ENCODE measurements at regions not wholly inside any gene's neighbourhood (a gene's known extent, or its start where the extent isn't known, plus 50 kb on each side); places are given as distances from the start of the nearest gene placed in this dataset.

- TF ChIP-seq HDAC3 (IDR thresholded peaks at IDR 0.05; ENCODE audit: borderline replicate concordance, partially characterized antibody) (no peak), GABPA (tag; conservative IDR thresholded peaks at IDR 0.05; ENCODE audit: low read depth) (no peak), TEAD4 (IDR thresholded peaks at IDR 0.05; ENCODE audit: low read length) (no peak), TEAD4 (CRISPR knock-in tag; IDR thresholded peaks at IDR 0.05; ENCODE audit: borderline replicate concordance) (no peak), CTCF (IDR thresholded peaks at IDR 0.05 in 2 of 3, conservative IDR thresholded peaks at IDR 0.05 in 1 of 3; ENCODE audit: insufficient read depth in 2 of 3, low read depth in 1 of 3, low read length in 3 of 3) (no peak), ZBTB2 (IDR thresholded peaks at IDR 0.05) (no peak), FOXA1 (IDR thresholded peaks at IDR 0.05; ENCODE audit: borderline replicate concordance) (no peak), POLR2AphosphoS5 (IDR thresholded peaks at IDR 0.05; ENCODE audit: control insufficient read depth, insufficient read depth, low read depth, low read length) (no peak), MLLT1 (IDR thresholded peaks at IDR 0.05) (no peak), USF1 (CRISPR knock-in tag; IDR thresholded peaks at IDR 0.05) (no peak), ZSCAN29 (IDR thresholded peaks at IDR 0.05) (no peak), EHMT2 (IDR thresholded peaks at IDR 0.05) (no peak), NRF1 (conservative IDR thresholded peaks at IDR 0.05 in 1 of 2, IDR thresholded peaks at IDR 0.05 in 1 of 2) (no peak)
- TF ChIP-seq, protein P1, sequence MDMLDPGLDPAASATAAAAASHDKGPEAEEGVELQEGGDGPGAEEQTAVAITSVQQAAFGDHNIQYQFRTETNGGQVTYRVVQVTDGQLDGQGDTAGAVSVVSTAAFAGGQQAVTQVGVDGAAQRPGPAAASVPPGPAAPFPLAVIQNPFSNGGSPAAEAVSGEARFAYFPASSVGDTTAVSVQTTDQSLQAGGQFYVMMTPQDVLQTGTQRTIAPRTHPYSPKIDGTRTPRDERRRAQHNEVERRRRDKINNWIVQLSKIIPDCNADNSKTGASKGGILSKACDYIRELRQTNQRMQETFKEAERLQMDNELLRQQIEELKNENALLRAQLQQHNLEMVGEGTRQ (CRISPR knock-in tag; IDR thresholded peaks at IDR 0.05) = no peak
- TF ChIP-seq, protein P2, sequence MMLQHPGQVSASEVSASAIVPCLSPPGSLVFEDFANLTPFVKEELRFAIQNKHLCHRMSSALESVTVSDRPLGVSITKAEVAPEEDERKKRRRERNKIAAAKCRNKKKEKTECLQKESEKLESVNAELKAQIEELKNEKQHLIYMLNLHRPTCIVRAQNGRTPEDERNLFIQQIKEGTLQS (IDR thresholded peaks at IDR 0.05) = no peak
- TF ChIP-seq, protein P2 (CRISPR knock-in tag; conservative IDR thresholded peaks at IDR 0.05) = no peak
These were observed 49.9 kb upstream of the DYRK2 start for GRCh38 chr12:67598598-67598997.

Data from K562 (cell line).